ENCODE measurements at regions not wholly inside any gene's neighbourhood (a gene's known extent, or its start where the extent isn't known, plus 50 kb on each side); places are given as distances from the start of the nearest gene placed in this dataset.

DNA sequence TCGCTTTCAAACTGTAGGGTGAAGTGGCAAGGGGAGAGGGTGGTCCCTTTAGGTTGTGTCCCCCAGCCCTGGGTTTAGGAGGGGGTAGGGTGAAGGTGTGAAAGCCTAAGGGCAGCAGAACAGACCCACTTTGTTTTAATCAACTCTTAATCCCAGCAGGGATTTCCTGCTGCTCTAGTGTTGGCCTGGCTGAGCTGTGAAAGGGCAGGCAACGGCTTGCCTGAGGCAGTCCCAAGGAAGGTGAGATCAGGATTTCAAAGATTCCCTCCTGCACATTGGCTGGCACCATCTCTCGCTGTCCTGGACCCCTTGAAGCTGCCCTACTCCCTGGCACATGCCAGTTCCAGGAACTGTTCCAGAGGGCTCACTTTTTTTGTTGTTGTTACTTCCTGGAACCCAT lies 221.3 kb downstream of the INSC start:
- no peak overlapping the region for H3K4me3 Mint-ChIP-seq (ENCODE audit: unreplicated experiment)
- H3K36me3 Mint-ChIP-seq (ENCODE audit: unreplicated experiment), result peaks cover 6% of the 10 kb centered on the region
- no peak overlapping the region for H3K27ac Mint-ChIP-seq (ENCODE audit: unreplicated experiment)
- H3K9me3 Mint-ChIP-seq (ENCODE audit: unreplicated experiment), result peaks cover 3% of the 10 kb centered on the region
- TF ChIP-seq, protein P1, sequence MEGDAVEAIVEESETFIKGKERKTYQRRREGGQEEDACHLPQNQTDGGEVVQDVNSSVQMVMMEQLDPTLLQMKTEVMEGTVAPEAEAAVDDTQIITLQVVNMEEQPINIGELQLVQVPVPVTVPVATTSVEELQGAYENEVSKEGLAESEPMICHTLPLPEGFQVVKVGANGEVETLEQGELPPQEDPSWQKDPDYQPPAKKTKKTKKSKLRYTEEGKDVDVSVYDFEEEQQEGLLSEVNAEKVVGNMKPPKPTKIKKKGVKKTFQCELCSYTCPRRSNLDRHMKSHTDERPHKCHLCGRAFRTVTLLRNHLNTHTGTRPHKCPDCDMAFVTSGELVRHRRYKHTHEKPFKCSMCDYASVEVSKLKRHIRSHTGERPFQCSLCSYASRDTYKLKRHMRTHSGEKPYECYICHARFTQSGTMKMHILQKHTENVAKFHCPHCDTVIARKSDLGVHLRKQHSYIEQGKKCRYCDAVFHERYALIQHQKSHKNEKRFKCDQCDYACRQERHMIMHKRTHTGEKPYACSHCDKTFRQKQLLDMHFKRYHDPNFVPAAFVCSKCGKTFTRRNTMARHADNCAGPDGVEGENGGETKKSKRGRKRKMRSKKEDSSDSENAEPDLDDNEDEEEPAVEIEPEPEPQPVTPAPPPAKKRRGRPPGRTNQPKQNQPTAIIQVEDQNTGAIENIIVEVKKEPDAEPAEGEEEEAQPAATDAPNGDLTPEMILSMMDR (IDR thresholded peaks at IDR 0.05; ENCODE audit: partially characterized antibody, unreplicated experiment), result no peak
- H3K27me3 Mint-ChIP-seq (ENCODE audit: unreplicated experiment), result peaks cover 3% of the 10 kb centered on the region
- peaks cover 4% of the 10 kb centered on the region for H3K4me1 Mint-ChIP-seq (ENCODE audit: low read depth, unreplicated experiment)
- no peak for DNase-seq

- Mint-ChIP-seq H3K4me3 (ENCODE audit: unreplicated experiment) (no peak overlapping the region), H3K27ac (ENCODE audit: unreplicated experiment) (no peak overlapping the region), H3K4me1 (ENCODE audit: low read depth, unreplicated experiment) (peaks cover 4% of the 10 kb centered on the region), H3K9me3 (ENCODE audit: unreplicated experiment) (peaks cover 3% of the 10 kb centered on the region), H3K27me3 (ENCODE audit: unreplicated experiment) (peaks cover 1% of the 10 kb centered on the region), H3K36me3 (ENCODE audit: unreplicated experiment) (peaks cover 6% of the 10 kb centered on the region)
- TF ChIP-seq, protein P1 (IDR thresholded peaks at IDR 0.05; ENCODE audit: partially characterized antibody, unreplicated experiment), result no peak
- no peak for DNase-seq
Measured at GRCh38 chr11:15339302-15339701, 224.6 kb downstream of the INSC start.

DNA sequence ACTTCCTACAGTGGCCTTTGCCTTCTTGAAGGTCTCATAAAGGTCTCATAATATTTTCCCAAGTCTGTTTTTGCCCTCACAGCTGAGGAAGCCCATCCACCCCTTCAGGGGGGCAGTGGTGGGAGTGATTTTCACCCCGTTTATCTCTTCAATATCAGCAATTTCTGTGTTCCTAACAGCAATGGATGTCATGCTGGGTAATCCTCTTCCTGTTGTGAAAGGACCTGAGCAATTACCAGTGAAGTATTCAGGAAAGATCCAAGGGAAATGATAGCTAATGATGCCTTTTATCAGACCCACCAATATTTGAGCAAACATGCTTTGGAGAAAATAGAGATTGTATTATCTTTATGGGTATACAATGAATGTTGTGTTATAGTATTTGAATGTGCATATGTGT lies 226.9 kb downstream of the INSC start:
- DNase-seq, result no peak
- no peaks in the 10 kb centered on the region for H3K27me3 Mint-ChIP-seq (ENCODE audit: unreplicated experiment)
- TF ChIP-seq, protein P1 (IDR thresholded peaks at IDR 0.05; ENCODE audit: partially characterized antibody, unreplicated experiment), result no peak
- H3K9me3 Mint-ChIP-seq (ENCODE audit: unreplicated experiment), result peaks cover 3% of the 10 kb centered on the region
- H3K27ac Mint-ChIP-seq (ENCODE audit: unreplicated experiment), result no peak overlapping the region
- H3K36me3 Mint-ChIP-seq (ENCODE audit: unreplicated experiment), result peaks cover 6% of the 10 kb centered on the region
- H3K4me3 Mint-ChIP-seq (ENCODE audit: unreplicated experiment), result no peak overlapping the region
- H3K4me1 Mint-ChIP-seq (ENCODE audit: low read depth, unreplicated experiment), result no peaks in the 10 kb centered on the region

DNA sequence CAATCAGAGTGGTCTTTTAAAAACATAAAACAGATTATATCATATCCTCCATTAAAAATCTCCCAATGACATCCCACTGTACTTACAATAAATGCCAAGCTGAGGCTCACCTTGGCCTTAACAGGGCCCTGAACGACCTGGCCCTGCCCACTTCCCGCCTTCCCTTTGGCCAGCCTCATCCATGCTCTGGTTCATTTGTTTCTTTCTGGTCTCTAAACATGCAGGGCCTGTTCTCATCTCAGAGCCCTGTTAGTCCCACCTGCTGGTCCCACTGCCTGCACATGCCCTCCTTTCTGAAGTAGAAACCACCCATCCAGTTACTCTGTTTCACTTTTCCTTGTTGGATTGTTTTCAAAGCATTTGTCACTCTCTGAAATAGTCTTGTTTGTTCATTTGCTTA lies 227.4 kb downstream of the INSC start:
- Mint-ChIP-seq H3K9me3 (ENCODE audit: unreplicated experiment) (peaks cover 3% of the 10 kb centered on the region), H3K36me3 (ENCODE audit: unreplicated experiment) (peaks cover 6% of the 10 kb centered on the region), H3K27me3 (ENCODE audit: unreplicated experiment) (no peaks in the 10 kb centered on the region), H3K4me1 (ENCODE audit: low read depth, unreplicated experiment) (no peaks in the 10 kb centered on the region), H3K4me3 (ENCODE audit: unreplicated experiment) (no peak overlapping the region), H3K27ac (ENCODE audit: unreplicated experiment) (no peak overlapping the region)
- DNase-seq, result no peak
- TF ChIP-seq, protein P1 (IDR thresholded peaks at IDR 0.05; ENCODE audit: partially characterized antibody, unreplicated experiment), result no peak

DNA sequence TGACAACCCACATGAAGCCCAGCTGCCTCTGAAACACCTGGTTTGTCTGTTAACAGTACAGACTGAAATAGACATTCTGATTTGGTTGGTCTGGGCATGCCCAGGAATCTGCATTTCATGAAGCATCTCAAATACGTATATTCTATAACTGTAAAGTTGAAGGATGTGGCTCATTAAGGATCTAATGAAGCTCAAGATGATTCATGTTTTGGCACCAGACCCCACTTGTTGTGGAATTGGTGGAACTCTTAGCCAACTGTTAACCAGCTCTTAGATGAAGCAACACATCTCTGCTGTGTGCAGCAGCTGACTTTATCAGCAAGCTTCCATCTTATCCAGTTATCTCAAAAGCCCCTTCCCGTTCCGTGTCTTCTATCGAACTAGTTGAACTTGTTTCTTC lies 232.2 kb downstream of the INSC start:
- H3K36me3 Mint-ChIP-seq (ENCODE audit: unreplicated experiment), result no peaks in the 10 kb centered on the region
- H3K9me3 Mint-ChIP-seq (ENCODE audit: unreplicated experiment), result no peaks in the 10 kb centered on the region
- H3K27me3 Mint-ChIP-seq (ENCODE audit: unreplicated experiment), result no peaks in the 10 kb centered on the region
- TF ChIP-seq, protein P1 (IDR thresholded peaks at IDR 0.05; ENCODE audit: partially characterized antibody, unreplicated experiment), result no peak
- no peak for DNase-seq
- H3K27ac Mint-ChIP-seq (ENCODE audit: unreplicated experiment), result no peak overlapping the region
- no peaks in the 10 kb centered on the region for H3K4me1 Mint-ChIP-seq (ENCODE audit: low read depth, unreplicated experiment)
- no peak overlapping the region for H3K4me3 Mint-ChIP-seq (ENCODE audit: unreplicated experiment)

Measured in glutamatergic neuron (in vitro differentiated cells).